ENCODE measurements at regions not wholly inside any gene's neighbourhood (a gene's known extent, or its start where the extent isn't known, plus 50 kb on each side); places are given as distances from the start of the nearest gene placed in this dataset.

DNA sequence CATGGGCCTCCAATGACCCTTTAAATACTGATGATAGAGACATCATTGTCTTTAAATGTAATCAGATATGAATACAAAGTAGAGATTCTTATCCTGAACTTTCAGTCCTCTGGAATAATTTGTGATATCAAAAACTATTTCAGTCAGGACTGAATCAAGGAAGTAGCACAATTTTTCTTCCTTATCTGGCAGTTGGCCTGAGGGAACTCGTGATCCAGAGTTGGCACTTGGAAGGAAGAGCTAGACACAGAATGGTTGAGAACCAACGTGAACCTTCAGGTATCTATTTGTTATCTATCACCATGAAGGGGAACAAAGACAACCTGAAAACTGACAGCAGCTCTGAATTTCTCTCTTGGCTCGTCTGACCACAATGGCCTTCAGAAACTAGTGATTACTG is 269.3 kb downstream of the PRDM9 start:
- TF ChIP-seq, protein P1, sequence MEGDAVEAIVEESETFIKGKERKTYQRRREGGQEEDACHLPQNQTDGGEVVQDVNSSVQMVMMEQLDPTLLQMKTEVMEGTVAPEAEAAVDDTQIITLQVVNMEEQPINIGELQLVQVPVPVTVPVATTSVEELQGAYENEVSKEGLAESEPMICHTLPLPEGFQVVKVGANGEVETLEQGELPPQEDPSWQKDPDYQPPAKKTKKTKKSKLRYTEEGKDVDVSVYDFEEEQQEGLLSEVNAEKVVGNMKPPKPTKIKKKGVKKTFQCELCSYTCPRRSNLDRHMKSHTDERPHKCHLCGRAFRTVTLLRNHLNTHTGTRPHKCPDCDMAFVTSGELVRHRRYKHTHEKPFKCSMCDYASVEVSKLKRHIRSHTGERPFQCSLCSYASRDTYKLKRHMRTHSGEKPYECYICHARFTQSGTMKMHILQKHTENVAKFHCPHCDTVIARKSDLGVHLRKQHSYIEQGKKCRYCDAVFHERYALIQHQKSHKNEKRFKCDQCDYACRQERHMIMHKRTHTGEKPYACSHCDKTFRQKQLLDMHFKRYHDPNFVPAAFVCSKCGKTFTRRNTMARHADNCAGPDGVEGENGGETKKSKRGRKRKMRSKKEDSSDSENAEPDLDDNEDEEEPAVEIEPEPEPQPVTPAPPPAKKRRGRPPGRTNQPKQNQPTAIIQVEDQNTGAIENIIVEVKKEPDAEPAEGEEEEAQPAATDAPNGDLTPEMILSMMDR (IDR thresholded peaks at IDR 0.05) = no peak
- TF ChIP-seq POLR2AphosphoS5 (IDR thresholded peaks at IDR 0.05) = no peak

All from esophagus muscularis mucosa (tissue), 3 donors.